ENCODE measurements at regions not wholly inside any gene's neighbourhood (a gene's known extent, or its start where the extent isn't known, plus 50 kb on each side); places are given as distances from the start of the nearest gene placed in this dataset.

DNA sequence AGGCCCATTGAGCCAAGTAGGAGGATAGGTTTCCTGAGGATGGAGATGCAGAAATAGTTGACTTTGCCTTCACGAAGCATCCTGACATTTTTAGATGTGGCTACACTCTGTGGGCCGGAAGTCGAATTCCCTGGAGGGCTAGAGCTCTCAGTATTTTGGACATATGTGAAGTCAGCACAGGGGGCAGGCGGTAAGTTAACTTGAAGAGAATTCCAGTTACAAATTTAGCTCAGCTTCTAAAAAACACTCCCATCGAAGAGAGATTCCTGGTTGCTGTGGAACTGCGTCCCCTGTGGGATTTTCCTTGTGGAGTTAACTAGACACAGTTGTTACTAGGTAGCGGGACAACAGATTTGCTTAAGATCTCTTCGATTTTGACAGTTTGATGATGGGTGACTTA is 161.9 kb upstream of the RGMA start:
- TF ChIP-seq, protein P1, sequence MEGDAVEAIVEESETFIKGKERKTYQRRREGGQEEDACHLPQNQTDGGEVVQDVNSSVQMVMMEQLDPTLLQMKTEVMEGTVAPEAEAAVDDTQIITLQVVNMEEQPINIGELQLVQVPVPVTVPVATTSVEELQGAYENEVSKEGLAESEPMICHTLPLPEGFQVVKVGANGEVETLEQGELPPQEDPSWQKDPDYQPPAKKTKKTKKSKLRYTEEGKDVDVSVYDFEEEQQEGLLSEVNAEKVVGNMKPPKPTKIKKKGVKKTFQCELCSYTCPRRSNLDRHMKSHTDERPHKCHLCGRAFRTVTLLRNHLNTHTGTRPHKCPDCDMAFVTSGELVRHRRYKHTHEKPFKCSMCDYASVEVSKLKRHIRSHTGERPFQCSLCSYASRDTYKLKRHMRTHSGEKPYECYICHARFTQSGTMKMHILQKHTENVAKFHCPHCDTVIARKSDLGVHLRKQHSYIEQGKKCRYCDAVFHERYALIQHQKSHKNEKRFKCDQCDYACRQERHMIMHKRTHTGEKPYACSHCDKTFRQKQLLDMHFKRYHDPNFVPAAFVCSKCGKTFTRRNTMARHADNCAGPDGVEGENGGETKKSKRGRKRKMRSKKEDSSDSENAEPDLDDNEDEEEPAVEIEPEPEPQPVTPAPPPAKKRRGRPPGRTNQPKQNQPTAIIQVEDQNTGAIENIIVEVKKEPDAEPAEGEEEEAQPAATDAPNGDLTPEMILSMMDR (conservative IDR thresholded peaks at IDR 0.05; ENCODE audit: low read depth, low read length) = no peak
- TF ChIP-seq SMC3 (IDR thresholded peaks at IDR 0.05; ENCODE audit: low read depth, low read length) (no peak), RAD21 (IDR thresholded peaks at IDR 0.05; ENCODE audit: low read length) (no peak), RFX5 (IDR thresholded peaks at IDR 0.05; ENCODE audit: low read depth, low read length) (no peak), NFE2L2 (IDR thresholded peaks at IDR 0.05; ENCODE audit: low read depth, low read length) (no peak)
- TF ChIP-seq, protein P2, sequence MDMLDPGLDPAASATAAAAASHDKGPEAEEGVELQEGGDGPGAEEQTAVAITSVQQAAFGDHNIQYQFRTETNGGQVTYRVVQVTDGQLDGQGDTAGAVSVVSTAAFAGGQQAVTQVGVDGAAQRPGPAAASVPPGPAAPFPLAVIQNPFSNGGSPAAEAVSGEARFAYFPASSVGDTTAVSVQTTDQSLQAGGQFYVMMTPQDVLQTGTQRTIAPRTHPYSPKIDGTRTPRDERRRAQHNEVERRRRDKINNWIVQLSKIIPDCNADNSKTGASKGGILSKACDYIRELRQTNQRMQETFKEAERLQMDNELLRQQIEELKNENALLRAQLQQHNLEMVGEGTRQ (IDR thresholded peaks at IDR 0.05; ENCODE audit: low read depth, low read length) = no peak
